ENCODE measurements at regions not wholly inside any gene's neighbourhood (a gene's known extent, or its start where the extent isn't known, plus 50 kb on each side); places are given as distances from the start of the nearest gene placed in this dataset.

DNA sequence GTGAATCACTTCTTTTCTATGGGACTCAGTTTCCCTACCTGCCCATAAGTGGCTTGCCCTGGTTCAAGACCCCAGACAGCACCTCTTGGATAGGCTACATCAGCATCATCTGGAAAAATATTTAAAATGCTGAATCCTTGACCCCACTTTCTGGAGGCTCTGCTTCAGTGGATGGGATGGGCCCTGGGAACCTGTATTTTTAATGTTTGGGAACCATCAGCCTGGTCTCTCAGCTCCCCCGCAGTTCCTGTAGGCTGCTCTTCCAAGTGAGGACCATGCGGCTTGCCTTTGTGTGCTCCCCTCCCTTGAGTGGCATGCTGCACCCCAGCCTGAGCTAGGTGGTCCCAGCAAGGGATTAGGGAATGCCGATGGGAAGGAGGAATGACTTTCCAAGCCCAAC is 68.3 kb upstream of the CRHR1 start:
- TF ChIP-seq CTCF (IDR thresholded peaks at IDR 0.05; ENCODE audit: low read length), result no peak
- no peak for TF ChIP-seq EZH2 (optimal IDR thresholded peaks at IDR 0.05; ENCODE audit: low read depth, low read length)
- no peak for TF ChIP-seq EZH2phosphoT487 (IDR thresholded peaks at IDR 0.05; ENCODE audit: low read length)

Measured in MM.1S (cell line).